ENCODE measurements at regions not wholly inside any gene's neighbourhood (a gene's known extent, or its start where the extent isn't known, plus 50 kb on each side); places are given as distances from the start of the nearest gene placed in this dataset.

- no peak for DNase-seq
Observed at GRCh38 chr12:76708296-76708695, 55.6 kb upstream of the ZDHHC17 start.

GRCh38 chr12:76711241-76711640 is 52.7 kb upstream of the ZDHHC17 start:
- DNase-seq = no peak

GRCh38 chr12:76713130-76713529 is 50.8 kb upstream of the ZDHHC17 start:
- no peak for DNase-seq

GRCh38 chr12:76713986-76714385 is 49.9 kb upstream of the ZDHHC17 start:
- no peak for DNase-seq

Data from T-helper 2 cell (primary cell).